ENCODE measurements at regions not wholly inside any gene's neighbourhood (a gene's known extent, or its start where the extent isn't known, plus 50 kb on each side); places are given as distances from the start of the nearest gene placed in this dataset.
"Not testable (repeated sequence)": the region's sequence is repeated elsewhere in the genome, so short reads cannot be mapped to it uniquely, and the experiment has no call there.

DNA sequence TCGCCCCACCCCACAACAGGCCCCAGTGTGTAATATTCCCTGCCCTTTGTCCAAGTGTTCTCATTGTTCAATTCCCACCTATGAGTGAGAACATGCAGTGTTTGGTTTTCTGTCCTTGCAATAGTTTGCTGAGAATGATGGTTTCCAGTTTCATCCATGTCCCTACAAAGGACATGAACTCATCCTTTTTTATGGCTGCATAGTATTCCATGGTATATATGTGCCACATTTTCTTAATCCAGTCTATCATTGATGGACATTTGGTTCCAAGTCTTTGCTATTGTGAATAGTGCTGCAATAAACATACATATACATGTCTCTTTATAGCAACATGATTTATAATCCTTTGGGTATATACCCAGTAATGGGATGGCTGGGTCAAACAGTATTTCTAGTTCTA, 132.7 kb downstream of the SNX10 start:
- DNase-seq: not testable (repeated sequence)

GRCh38 chr7:26425655-26426054, 134.0 kb downstream of the SNX10 start:
- no peak for DNase-seq

- no peak for DNase-seq
Observed at GRCh38 chr7:26426096-26426495, 134.4 kb downstream of the SNX10 start.

DNA sequence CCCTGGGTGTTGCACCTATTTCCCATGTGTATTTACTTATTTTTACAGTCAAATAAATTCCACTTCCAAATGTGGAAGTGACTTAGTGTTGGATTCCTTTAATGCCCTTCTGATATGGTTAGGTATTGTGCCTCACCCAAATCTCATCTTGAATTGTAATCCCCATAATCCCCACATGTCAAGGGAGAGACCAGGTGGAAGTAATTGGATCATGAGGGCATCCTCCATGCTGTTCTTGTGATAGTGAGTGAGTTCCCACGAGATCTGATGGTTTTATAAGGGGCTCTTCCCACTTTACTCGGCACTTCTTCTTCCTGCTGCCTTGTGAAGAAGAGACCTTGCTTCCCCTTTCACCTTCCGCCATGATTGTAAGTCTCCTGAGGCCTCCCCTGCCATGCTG, 136.9 kb downstream of the SNX10 start:
- DNase-seq: no peak

- no peak for DNase-seq
Observed at GRCh38 chr7:26429168-26429567, 137.5 kb downstream of the SNX10 start.

- no peak for DNase-seq
Observed at GRCh38 chr7:26434974-26435373, 143.3 kb downstream of the SNX10 start.

- peak; percentile 19 for DNase-seq
Observed at GRCh38 chr7:26437003-26437532, 145.4 kb downstream of the SNX10 start.

DNA sequence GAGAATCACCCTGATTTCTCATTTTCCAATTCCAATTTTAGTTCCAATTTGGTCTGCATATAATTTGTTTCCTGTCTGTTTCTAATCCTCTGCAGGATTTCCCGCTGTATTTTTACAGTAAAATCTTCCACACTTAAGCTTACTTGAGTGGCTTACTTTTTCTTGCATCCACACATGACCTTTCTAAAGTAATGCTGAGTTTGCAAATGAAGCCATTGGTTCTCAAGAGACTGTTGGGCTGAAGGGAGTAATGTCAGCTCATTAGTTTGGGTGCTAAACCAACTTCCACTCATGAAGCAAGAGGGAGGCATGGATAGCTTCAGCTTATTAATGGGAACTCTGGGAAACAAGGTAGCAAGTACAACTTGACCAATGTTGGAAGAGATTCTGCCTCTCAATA, 146.4 kb downstream of the SNX10 start:
- no peak for DNase-seq

DNA sequence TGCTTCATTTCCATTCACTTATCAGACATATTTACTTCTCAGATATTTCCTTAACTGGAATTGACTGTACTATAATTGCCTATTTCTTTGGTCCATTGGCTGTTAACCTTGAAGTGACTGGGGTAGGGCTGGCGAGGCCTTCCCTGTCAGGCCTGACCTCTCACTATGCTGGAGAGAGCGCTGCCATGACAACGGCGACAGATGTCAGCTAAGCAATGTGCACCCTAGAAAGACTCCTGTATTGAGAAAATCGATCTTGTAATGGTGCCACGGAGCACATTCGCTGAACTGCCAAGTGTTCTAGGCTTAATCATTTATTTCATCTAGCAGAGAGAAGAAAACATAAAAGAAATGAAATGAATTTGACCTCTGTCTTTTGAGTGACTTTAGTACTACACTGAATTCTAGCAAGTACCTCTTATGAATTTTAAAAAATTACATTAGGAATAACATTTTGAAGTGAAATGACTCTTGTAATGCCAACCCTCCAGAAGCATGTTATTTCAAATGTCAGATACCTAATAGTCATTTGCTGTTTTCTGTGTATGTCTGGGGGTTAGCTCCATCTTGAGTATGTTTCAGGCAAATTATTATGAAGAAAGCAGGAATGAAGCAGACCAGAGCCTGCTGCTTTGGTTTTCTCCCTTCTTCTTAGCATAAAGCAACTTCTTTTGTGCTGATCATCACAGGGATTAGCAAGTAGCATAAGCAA, 148.0 kb downstream of the SNX10 start:
- DNase-seq: no peak

- DNase-seq: no peak
Observed at GRCh38 chr7:26440233-26441001, 148.8 kb downstream of the SNX10 start.

DNA sequence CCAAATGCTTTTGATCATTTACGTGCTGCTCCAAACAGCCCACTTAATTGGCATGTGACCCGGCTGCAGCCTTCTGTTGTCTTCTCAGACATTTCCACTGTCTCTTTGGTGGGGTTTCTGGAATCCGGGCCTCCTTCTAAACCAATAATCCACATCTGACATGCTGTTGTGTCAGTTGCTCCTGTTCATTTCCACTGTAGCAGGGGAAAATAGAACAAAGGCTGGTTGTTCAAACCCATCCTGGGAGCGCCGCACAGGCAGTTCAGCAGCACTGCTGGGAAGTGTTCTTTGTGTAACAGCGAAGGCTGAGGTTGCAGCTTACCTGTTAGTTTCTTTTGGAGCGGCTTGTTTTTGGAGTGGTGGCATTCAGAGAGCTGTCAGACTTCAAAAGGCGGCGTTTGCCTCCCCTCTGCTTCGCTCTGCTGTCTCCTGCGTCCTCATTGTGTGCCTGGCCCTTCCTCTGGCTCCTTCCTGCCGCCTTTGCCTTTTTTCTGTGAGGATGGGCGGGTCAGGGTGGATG, 149.4 kb downstream of the SNX10 start:
- no peak for DNase-seq

- DNase-seq: no peak
Observed at GRCh38 chr7:26441611-26442277, 150.1 kb downstream of the SNX10 start.

DNA sequence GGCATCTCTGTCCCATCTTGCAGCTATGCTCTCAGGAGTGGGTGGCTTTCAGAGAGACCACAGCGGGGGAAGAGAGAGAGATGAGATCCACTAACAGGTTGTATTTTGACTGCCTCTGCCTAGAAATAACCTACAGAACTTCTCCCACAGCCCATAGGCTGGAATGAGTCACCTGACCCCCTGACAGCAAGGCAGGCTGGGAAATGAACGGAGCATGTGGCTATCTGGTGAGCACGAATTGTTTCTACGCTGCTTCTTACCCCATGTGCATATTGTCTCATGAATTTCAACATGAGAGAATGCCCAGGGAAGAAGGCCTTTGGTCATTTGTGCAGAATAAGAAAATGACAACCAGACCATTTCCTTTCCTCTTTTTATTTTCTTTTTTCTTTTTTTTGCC, 151.3 kb downstream of the SNX10 start:
- no peak for DNase-seq

DNA sequence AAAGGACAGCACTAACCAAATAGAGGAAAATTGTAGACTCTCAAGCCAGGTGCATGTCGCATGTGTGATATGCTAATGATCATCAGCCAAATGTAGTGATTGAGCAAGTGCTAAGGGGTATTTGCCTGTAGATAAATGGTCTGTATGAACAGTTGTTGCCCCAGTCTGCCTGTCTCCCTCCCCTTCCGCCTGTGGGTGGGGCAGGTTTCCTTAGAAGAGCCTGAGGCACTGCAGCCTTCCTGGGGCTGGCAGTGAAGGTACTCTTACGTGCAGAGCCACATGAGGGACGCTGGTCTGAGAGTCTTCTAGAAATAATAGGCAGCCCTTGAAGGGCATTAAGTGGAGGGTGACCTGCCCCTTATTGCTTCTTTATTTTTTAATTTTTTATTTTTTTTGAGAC, 152.1 kb downstream of the SNX10 start:
- no peak for DNase-seq

DNA sequence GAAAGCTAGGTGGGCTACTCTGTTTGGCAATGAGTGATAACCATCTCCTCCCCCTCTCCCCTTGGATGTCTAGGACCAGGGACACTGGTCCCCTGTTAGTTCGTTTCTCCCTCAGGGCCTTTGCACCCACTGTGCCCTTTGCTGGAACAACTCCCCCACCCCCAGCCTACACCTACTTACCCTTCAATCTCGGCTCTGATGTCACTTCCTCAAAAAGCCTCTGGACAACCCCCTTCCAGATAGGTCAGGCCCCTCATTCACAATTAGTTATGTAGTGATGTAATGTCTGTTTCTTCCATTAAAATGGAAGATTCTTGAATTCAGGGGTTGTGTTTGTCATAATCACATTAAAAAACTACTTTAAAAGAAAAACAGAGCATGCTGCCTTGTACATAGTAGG, 152.9 kb downstream of the SNX10 start:
- no peak for DNase-seq

DNA sequence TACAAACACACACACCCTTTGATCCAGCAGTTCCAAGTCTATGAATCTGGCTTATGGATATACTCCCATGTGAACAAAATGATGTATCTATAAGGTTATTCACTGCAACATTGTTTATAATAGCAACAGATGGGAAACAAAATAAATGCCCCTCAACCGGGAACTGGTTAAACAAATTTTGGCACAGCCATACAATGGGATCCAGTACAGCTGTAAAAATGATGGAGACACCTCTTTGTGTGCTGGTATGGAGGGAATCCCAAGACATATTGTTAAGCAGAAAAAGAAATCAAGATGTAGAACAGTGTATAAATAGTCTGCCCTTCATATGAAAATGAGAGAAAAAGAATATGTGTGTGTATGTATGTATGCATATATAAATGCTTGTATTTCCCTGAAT, 155.5 kb downstream of the SNX10 start:
- DNase-seq: no peak

DNA sequence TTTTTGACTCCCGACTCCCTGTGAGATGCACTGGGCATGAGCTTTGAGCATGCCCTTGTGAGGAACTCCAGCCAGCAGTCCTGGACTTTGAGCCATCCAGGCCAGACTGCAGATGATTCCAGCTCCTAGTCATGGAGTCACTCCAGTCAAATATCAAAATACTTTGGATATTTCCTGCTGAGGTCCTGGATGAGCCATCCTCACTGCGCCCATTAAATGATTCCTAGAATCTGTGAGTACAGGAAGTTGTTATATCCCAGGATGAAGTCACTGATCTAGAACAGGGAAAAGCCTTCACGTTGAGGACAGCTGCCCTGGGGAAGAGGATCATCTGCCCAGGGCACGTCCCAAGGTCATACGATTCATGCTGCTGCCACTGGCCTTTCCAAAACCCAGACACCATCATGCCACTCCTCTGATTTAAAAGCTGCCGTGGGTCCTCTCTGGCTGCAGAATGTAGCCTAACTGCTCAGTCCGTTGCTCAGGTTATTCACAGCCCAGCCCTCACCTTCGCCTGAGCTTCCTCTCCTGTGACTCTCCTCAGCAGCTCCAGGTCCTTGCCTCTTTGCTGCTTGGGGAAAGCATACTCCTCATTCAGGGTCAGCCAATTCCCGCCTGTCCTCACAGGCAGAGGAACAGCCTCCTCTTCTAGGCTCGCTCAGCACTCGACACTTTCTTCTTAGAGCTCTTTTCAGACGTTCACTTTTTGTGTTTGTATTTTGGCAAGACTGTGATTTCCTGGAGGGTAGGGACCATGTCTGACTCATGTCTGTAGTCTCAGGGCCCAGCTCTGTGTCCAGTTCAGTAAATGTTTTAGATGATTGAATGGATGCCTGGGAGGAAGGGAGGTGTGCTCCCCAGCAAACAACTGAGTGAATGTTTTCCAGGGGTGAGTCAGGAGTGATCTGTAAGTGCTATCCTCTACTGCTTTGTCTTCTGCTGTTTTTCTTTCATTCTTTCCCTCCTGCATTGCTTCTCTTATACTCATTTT, 157.8 kb downstream of the SNX10 start:
- DNase-seq: no peak

GRCh38 chr7:26451997-26452396, 160.3 kb downstream of the SNX10 start:
- DNase-seq: no peak

GRCh38 chr7:26454180-26454579, 162.5 kb downstream of the SNX10 start:
- DNase-seq: no peak

DNA sequence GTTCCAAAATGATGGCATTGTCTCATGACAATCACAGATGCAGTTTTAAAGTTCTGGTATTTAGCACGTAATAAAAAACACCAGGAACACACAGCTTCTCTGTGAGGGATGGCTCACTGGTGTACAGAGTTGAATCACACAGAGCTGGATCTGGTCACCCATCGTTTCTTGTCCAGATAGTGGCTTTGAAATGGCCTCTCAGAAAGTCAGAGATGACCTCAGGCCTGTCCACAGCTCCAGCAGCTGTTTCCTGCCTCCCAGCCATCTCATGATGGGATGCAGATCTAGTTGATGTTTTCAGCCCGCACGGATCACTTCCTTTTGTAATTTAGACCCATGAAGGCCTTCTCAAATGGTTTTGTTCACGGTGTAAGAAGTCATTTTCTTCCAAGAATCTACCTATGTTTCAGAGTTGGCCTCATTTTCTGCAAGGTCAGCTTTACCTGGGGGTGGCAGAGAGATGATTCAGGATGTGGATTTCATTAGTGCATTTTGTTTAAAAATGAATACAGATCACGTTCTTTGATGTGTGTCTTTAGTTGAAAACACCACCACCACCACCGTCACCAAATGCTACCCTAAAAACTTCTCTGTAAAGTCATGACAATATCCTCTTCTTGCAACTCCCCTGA, 166.2 kb downstream of the SNX10 start:
- DNase-seq: no peak

GRCh38 chr7:26458466-26459145, 166.9 kb downstream of the SNX10 start:
- DNase-seq: no peak

All from NCI-H774 (cell line).